IMR-90 (cell line): ENCODE measurements at regions not wholly inside any gene's neighbourhood (a gene's known extent, or its start where the extent isn't known, plus 50 kb on each side); places are given as distances from the start of the nearest gene placed in this dataset.

ENCODE experiments used
- CEBPB ChIP-seq: IDR thresholded peaks from 2 replicates; pipeline ENCODE4 v1.6.1; 2012; ENCODE audit warnings: low read depth, low read length, improper control_type of control experiment
- MAFK ChIP-seq: IDR thresholded peaks from 2 replicates; pipeline ENCODE4 v1.6.1; 2012; ENCODE audit warnings: low read depth, low read length, improper control_type of control experiment
- MXI1 ChIP-seq: IDR thresholded peaks from 2 replicates; pipeline ENCODE4 v1.6.1; 2012; ENCODE audit warnings: low read depth, mild to moderate bottlenecking, low read length, moderate library complexity, borderline replicate concordance
- POLR2A ChIP-seq: IDR thresholded peaks from 2 replicates; pipeline ENCODE4 v1.6.1; 2012; ENCODE audit warnings: mild to moderate bottlenecking, low read depth, low read length
- RAD21 ChIP-seq: IDR thresholded peaks from 2 replicates; pipeline ENCODE4 v1.6.1; 2012; ENCODE audit warnings: low read length, improper control_type of control experiment
- TF ChIP-seq, protein P1 (sequence below): conservative IDR thresholded peaks from 2 replicates; pipeline ENCODE4 v1.5.1; 2012; ENCODE audit warnings: mild to moderate bottlenecking, low read depth, low read length, improper control_type of control experiment

DNA sequence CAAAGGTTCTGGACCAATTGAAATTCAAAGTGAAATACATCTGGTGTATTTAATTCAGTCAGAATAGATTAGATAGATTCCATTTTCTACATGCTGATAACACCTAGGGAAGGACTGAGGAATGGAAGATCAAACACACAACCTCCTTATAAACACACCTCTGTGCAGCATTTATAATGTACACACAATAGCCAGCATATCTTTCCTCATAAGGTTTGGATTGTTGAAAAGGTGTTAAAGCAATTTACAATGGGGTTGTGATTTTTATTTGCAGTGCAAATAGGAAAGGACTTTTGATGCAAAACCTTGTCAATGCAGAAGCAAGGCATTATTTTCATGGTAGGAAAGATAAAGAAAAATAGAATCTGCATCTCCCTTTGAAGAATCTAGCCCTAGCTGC, 448.9 kb upstream of the KCNMB2 start:
- TF ChIP-seq MAFK (no peak), CEBPB (no peak), RAD21 (no peak), MXI1 (no peak), POLR2A (no peak)
- TF ChIP-seq, protein P1, sequence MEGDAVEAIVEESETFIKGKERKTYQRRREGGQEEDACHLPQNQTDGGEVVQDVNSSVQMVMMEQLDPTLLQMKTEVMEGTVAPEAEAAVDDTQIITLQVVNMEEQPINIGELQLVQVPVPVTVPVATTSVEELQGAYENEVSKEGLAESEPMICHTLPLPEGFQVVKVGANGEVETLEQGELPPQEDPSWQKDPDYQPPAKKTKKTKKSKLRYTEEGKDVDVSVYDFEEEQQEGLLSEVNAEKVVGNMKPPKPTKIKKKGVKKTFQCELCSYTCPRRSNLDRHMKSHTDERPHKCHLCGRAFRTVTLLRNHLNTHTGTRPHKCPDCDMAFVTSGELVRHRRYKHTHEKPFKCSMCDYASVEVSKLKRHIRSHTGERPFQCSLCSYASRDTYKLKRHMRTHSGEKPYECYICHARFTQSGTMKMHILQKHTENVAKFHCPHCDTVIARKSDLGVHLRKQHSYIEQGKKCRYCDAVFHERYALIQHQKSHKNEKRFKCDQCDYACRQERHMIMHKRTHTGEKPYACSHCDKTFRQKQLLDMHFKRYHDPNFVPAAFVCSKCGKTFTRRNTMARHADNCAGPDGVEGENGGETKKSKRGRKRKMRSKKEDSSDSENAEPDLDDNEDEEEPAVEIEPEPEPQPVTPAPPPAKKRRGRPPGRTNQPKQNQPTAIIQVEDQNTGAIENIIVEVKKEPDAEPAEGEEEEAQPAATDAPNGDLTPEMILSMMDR, result no peak
